Activated CD4-positive, CD25-positive, alpha-beta regulatory T cell treated with anti-CD3 and anti-CD28 coated beads, Interleukin-2, amount 50 U/mL, for 24 hours (primary cell): ENCODE measurements at regions not wholly inside any gene's neighbourhood (a gene's known extent, or its start where the extent isn't known, plus 50 kb on each side); places are given as distances from the start of the nearest gene placed in this dataset.
"Not testable (repeated sequence)": the region's sequence is repeated elsewhere in the genome, so short reads cannot be mapped to it uniquely, and the experiment has no call there.

Experiments used
- ATAC-seq, 2 donors: fragments of 150-1000 bp; cut with Tn5 transposase; one replicate each; pipeline ENCODE4 v1.10.0; 2021; ENCODE audit warnings: mild to moderate bottlenecking in 1 of 2, moderate library complexity in 1 of 2

GRCh38 chr3:26422415-26422814, 200.2 kb upstream of the LRRC3B start:
- ATAC-seq = no peak

GRCh38 chr3:26425076-26425475, 197.5 kb upstream of the LRRC3B start:
- ATAC-seq = no peak

GRCh38 chr3:26428992-26429391, 193.6 kb upstream of the LRRC3B start:
- no peak for ATAC-seq

GRCh38 chr3:26437678-26438077, 184.9 kb upstream of the LRRC3B start:
- no peak for ATAC-seq

GRCh38 chr3:26438325-26438940, 184.1 kb upstream of the LRRC3B start:
- no peak for ATAC-seq

- no peak for ATAC-seq
Measured at GRCh38 chr3:26438981-26439884, 183.3 kb upstream of the LRRC3B start.

- no peak for ATAC-seq
Measured at GRCh38 chr3:26449996-26450395, 172.6 kb upstream of the LRRC3B start.

GRCh38 chr3:26452363-26452762, 170.2 kb upstream of the LRRC3B start:
- no peak for ATAC-seq

- ATAC-seq = no peak
Measured at GRCh38 chr3:26460985-26461384, 161.6 kb upstream of the LRRC3B start.

GRCh38 chr3:26472345-26472744, 150.2 kb upstream of the LRRC3B start:
- no peak for ATAC-seq

GRCh38 chr3:26474706-26475105, 147.9 kb upstream of the LRRC3B start:
- ATAC-seq = no peak

- ATAC-seq = no peak
Measured at GRCh38 chr3:26480377-26480776, 142.2 kb upstream of the LRRC3B start.

GRCh38 chr3:26484140-26484539, 138.4 kb upstream of the LRRC3B start:
- ATAC-seq = no peak

GRCh38 chr3:26498271-26498670, 124.3 kb upstream of the LRRC3B start:
- ATAC-seq = no peak

GRCh38 chr3:26505399-26505798, 117.2 kb upstream of the LRRC3B start:
- no peak for ATAC-seq

GRCh38 chr3:26514445-26515029, 108.0 kb upstream of the LRRC3B start:
- ATAC-seq = not testable (repeated sequence)

GRCh38 chr3:26515351-26515750, 107.2 kb upstream of the LRRC3B start:
- ATAC-seq = no peak

- no peak for ATAC-seq
Measured at GRCh38 chr3:26521261-26521660, 101.3 kb upstream of the LRRC3B start.

GRCh38 chr3:26522919-26523318, 99.7 kb upstream of the LRRC3B start:
- ATAC-seq = no peak

GRCh38 chr3:26525013-26525412, 97.6 kb upstream of the LRRC3B start:
- ATAC-seq = no peak

- no peak for ATAC-seq
Measured at GRCh38 chr3:26535151-26535550, 87.4 kb upstream of the LRRC3B start.

GRCh38 chr3:26536955-26537354, 85.6 kb upstream of the LRRC3B start:
- no peak for ATAC-seq

GRCh38 chr3:26550413-26550812, 72.2 kb upstream of the LRRC3B start:
- ATAC-seq = no peak

- no peak for ATAC-seq
Measured at GRCh38 chr3:26556637-26557036, 65.9 kb upstream of the LRRC3B start.
